K562 (cell line): ENCODE measurements at regions not wholly inside any gene's neighbourhood (a gene's known extent, or its start where the extent isn't known, plus 50 kb on each side); places are given as distances from the start of the nearest gene placed in this dataset.
A peak's percentile ranks its signal among the peaks of the same experiment; 100 is the strongest.

Experiments
- ATAC-seq: fragments of 200-7000 bp; cut with Tn5 transposase; 3 replicates; pipeline ENCODE4 v1.9.1; 2020; ENCODE audit warnings: moderate library complexity
- BruUV-seq: library from RNA; stranded (reverse); fragments of 400-500 nt; replicated peaks from 2 replicates; lab custom pipeline; 2021; lab: Mats Ljungman, UMichigan
- CTCF ChIA-PET: fragments of 300-600 bp; formaldehyde crosslinking; extraction: SDS; loops from one replicate; lab custom pipeline; 2021; ENCODE audit warnings: low intra/inter-chr PET ratio; lab: Yijun Ruan, JAX
- POLR2A ChIA-PET: fragments of 300-600, 350-650 bp; sonication (Branson Sonifier 250); formaldehyde crosslinking; extraction: SDS; loops from one replicate; lab custom pipeline; 2021; ENCODE audit warnings: antibody characterized with exemption, inconsistent platforms; lab: Yijun Ruan, JAX
- DNase-seq, 4 experiments: peaks; one replicate each; pipeline versions ENCODE4 v3.0.0 to v3.0.0-alpha.2; 2011 to 2018; ENCODE audit warnings: low spot score in 3 of 4, mixed read lengths in 3 of 4; ENCODE audit errors: extremely low read depth in 1 of 4
- FAIRE-seq: peaks from 2 replicates; lab custom pipeline; 2011; peaks lifted over from hg19 to GRCh38; lab: Jason Lieb, UNC
- H2AFZ ChIP-seq: 2 replicates; pipeline ENCODE4 v1.6.0; 2011; ENCODE audit warnings: low read depth, low read length, control low read depth, inconsistent platforms
- H3K27ac ChIP-seq: fragments of 200-600 bp; 3 replicates; pipeline ENCODE4 v1.8.0; 2011; ENCODE audit warnings: low read depth, mild to moderate bottlenecking, control low read depth, inconsistent platforms, low read length, moderate library complexity, mixed read lengths; ENCODE audit errors: extremely low read depth
- H3K27me3 ChIP-seq, 2 experiments: fragments of 300-600 bp in 1 of 2; 2 replicates in 1 of 2; 3 replicates in 1 of 2; pipeline versions ENCODE4 v1.6.0 to v1.8.0; 2011; ENCODE audit warnings: inconsistent platforms in 2 of 2, low read length in 2 of 2, mild to moderate bottlenecking in 1 of 2, mixed read lengths in 1 of 2, moderate library complexity in 1 of 2; ENCODE audit not compliant: control insufficient read depth in 2 of 2, insufficient read depth in 2 of 2
- H3K36me3 ChIP-seq: fragments of 300-600 bp; 3 replicates; pipeline ENCODE4 v1.8.0; 2011; ENCODE audit warnings: mild to moderate bottlenecking, low read length, inconsistent platforms; ENCODE audit not compliant: control insufficient read depth, insufficient read depth
- H3K4me1 ChIP-seq, 2 experiments: fragments of 200-600 bp in 1 of 2; replicated peaks in 1 of 2; 2 replicates in 1 of 2; 3 replicates in 1 of 2; pipeline versions ENCODE4 v1.5.1 to v1.8.0; 2011; ENCODE audit warnings: inconsistent platforms in 2 of 2, low read length in 2 of 2, mild to moderate bottlenecking in 1 of 2, mixed read lengths in 1 of 2, moderate library complexity in 1 of 2; ENCODE audit not compliant: control insufficient read depth in 2 of 2, insufficient read depth in 2 of 2
- H3K4me2 ChIP-seq: 2 replicates; pipeline ENCODE4 v1.6.1; 2011; ENCODE audit warnings: low read length, control low read depth, inconsistent platforms, mixed read lengths; ENCODE audit not compliant: insufficient read depth
- H3K4me3 ChIP-seq: fragments of 200-600 bp; sonication (generic), shearing (Covaris generic); 2 replicates; pipeline ENCODE4 v1.5.1; 2016; ENCODE audit warnings: control low read depth, inconsistent platforms
- H3K79me2 ChIP-seq: fragments of 200-600 bp; 3 replicates; pipeline ENCODE4 v1.8.0; 2011; ENCODE audit warnings: low read length, inconsistent platforms; ENCODE audit not compliant: control insufficient read depth, insufficient read depth
- H3K9ac ChIP-seq, 2 experiments: 2 replicates each; pipeline versions ENCODE4 v1.6.0 to v1.6.1; 2011; ENCODE audit warnings: low read depth in 2 of 2, low read length in 2 of 2, control low read depth in 1 of 2, inconsistent platforms in 1 of 2, mild to moderate bottlenecking in 1 of 2, mixed read lengths in 1 of 2; ENCODE audit not compliant: insufficient read depth in 1 of 2
- H3K9me1 ChIP-seq: one replicate; pipeline ENCODE4 v1.6.0; 2011; ENCODE audit warnings: inconsistent platforms, mild to moderate bottlenecking, low read length, moderate library complexity; ENCODE audit not compliant: control insufficient read depth, insufficient read depth
- H3K9me3 ChIP-seq: replicated peaks from 2 replicates; pipeline ENCODE4 v1.5.1; 2011; ENCODE audit warnings: low read depth, low read length, inconsistent platforms; ENCODE audit not compliant: control insufficient read depth, insufficient read depth
- H4K20me1 ChIP-seq: replicated peaks from 2 replicates; pipeline ENCODE4 v1.6.1; 2011; ENCODE audit warnings: low read length, inconsistent platforms, mixed read lengths; ENCODE audit not compliant: control insufficient read depth, insufficient read depth
- FOSL1 ChIP-seq: fragments of 200-800 bp; sonication (Bioruptor generic); conservative IDR thresholded peaks from 2 replicates; pipeline ENCODE4 v1.6.1; 2016; ENCODE audit warnings: missing genetic modification characterization, missing compliant biosample characterization
- ILF3 ChIP-seq: fragments of 450-650 bp; IDR thresholded peaks from 2 replicates; pipeline ENCODE4 v1.6.1; 2018; ENCODE audit warnings: antibody characterized with exemption, mild to moderate bottlenecking, moderate library complexity, borderline replicate concordance
- MTF1 ChIP-seq: fragments of 250-450 bp; sonication (Bioruptor Pico); IDR thresholded peaks from 2 replicates; pipeline ENCODE4 v1.9.0; 2021; ENCODE audit warnings: moderate library complexity, mild to moderate bottlenecking, inconsistent platforms, borderline replicate concordance
- TCF7L2 ChIP-seq: fragments of 150-350 bp; IDR thresholded peaks from 2 replicates; pipeline ENCODE4 v1.6.1; 2016; ENCODE audit warnings: low read depth, mild to moderate bottlenecking, low read length, moderate library complexity
- TFAM ChIP-seq: fragments of 250-450 bp; sonication (Bioruptor Pico); conservative IDR thresholded peaks from 2 replicates; pipeline ENCODE4 v1.5.0; 2021; ENCODE audit warnings: mild to moderate bottlenecking, moderate library complexity
- ZKSCAN1 ChIP-seq: fragments of 150-350 bp; IDR thresholded peaks from 2 replicates; pipeline ENCODE4 v1.6.1; 2016; ENCODE audit warnings: low read depth, low read length
- WGBS: fragments of 100-300 bp; shearing (Covaris generic); methylation state at CpG from one replicate; pipeline ENCODE4 v1.1.6; 2016; ENCODE audit warnings: low coverage, mixed read lengths; ENCODE audit not compliant: insufficient coverage; ENCODE audit errors: missing lambda C conversion rate; 5-methylcytosine and 5-hydroxymethylcytosine counted together
- in situ Hi-C: fragments of 300-500 bp; cut with MboI; formaldehyde crosslinking; loops from 4 replicates; pipeline ENCODE4 v1.15.0; 2018; ENCODE audit warnings: inconsistent platforms, mixed read lengths
- intact Hi-C: fragments of 100-400 bp; cut with micrococcal nuclease; formaldehyde crosslinking; loops from 2 replicates; pipeline ENCODE4 v1.14.2; 2022

DNA sequence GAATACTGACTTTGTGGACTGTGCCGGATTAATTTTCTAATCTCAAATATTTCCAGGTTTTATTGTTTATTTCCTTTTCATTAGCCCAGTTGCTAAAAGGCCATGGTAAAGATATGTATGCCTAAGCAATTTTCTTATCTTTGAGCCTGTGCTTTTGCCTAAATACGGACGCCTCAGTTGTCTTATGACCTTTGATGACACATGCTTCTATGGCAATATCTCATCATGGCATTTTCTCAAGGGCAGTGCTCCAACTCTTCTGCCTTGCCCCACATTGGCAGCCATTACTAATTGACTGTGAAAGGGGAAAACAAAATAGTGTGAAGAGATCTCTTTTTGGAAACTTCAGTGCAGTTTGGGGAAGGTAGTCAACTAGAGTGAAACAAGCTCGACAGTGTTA, 809.6 kb upstream of the NR2F2 start:
- Histone ChIP-seq H3K79me2 (no peaks in the 10 kb centered on the region), H3K4me2 (no peak overlapping the region), H3K27me3 (no peaks in the 10 kb centered on the region), H3K9me3 (no peaks in the 10 kb centered on the region), H3K36me3 (no peaks in the 10 kb centered on the region), H3K9ac (no peak overlapping the region), H2AFZ (no peak overlapping the region), H3K27ac (no peak overlapping the region), H3K4me3 (no peak overlapping the region), H3K9me1 (no peaks in the 10 kb centered on the region), H3K4me1 (no peaks in the 10 kb centered on the region; a peak in 1 of 5 replicates), H4K20me1 (no peaks in the 10 kb centered on the region)
- ChIA-PET CTCF (no interaction called here), POLR2A (interaction anchor here (0.6 to 0.7 kb wide), 2 partner anchors 91 to 417 kb away, joined by 3 read pairs; no protein-coding TSS in a partner anchor)
- intact Hi-C loops (no loop called here), in situ Hi-C loops (no loop called here)
- FAIRE-seq (no peak), DNase-seq (no peak), ATAC-seq (no peak)
- no TSS peak for BruUV-seq
- WGBS: 13% methylated on average over 4 of the region's 4 CpGs
- TF ChIP-seq FOSL1 (tag): peak; percentile 52
- TF ChIP-seq MTF1 (CRISPR knock-in tag): no peak

DNA sequence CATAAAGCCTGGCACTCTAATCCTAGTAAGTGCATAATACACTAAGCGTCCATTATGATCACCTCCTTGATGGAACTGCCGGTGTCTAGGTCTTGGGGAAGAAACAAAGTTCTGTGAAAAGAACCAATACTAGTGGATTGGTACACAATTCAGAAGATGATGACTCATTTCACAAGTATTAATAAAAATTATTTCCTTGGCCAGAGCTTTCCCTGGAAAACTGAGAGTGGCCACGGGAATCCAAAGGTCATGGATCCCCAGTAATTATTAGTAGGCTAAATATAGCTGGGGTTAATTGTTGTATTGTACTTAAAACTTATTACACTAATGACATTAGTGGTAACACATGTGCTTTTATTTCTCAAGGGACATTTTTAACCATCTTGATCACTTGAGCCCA, 808.0 kb upstream of the NR2F2 start:
- no peak overlapping the region for H3K4me3 ChIP-seq
- H3K79me2 ChIP-seq: no peaks in the 10 kb centered on the region
- no peak for DNase-seq
- no peaks in the 10 kb centered on the region for H3K9me3 ChIP-seq
- 7% methylated on average over 3 of the region's 3 CpGs for WGBS
- ChIA-PET CTCF (no interaction called here), POLR2A (no interaction called here)
- H3K27me3 ChIP-seq: no peaks in the 10 kb centered on the region
- no peak overlapping the region for H3K27ac ChIP-seq
- no peak overlapping the region for H3K9ac ChIP-seq
- no peaks in the 10 kb centered on the region for H4K20me1 ChIP-seq
- no peaks in the 10 kb centered on the region for H3K9me1 ChIP-seq
- no TSS peak for BruUV-seq
- intact Hi-C loops: no loop called here
- TF ChIP-seq TFAM (CRISPR knock-in tag) (no peak), ZKSCAN1 (no peak), TCF7L2 (no peak), ILF3 (no peak)
- TF ChIP-seq, all 486 proteins: peak for 0
- FAIRE-seq (no peak), ATAC-seq (no peak)
- H2AFZ ChIP-seq: no peak overlapping the region
- H3K4me2 ChIP-seq: no peak overlapping the region
- no peaks in the 10 kb centered on the region; a peak in 1 of 5 replicates for H3K4me1 ChIP-seq
- no peaks in the 10 kb centered on the region for H3K36me3 ChIP-seq
- in situ Hi-C loops: no loop called here
